Astrocyte of the spinal cord (primary cell): ENCODE measurements at regions not wholly inside any gene's neighbourhood (a gene's known extent, or its start where the extent isn't known, plus 50 kb on each side); places are given as distances from the start of the nearest gene placed in this dataset.

ENCODE experiments used
- DNase-seq: peaks from one replicate; pipeline ENCODE4 v3.0.0; 2011; ENCODE audit warnings: low read depth, low spot score
- H3K4me3 ChIP-seq: 2 replicates; pipeline ENCODE4 v1.5.1; 2011; ENCODE audit warnings: low read depth, mild to moderate bottlenecking, low read length, moderate library complexity
- CTCF ChIP-seq: IDR thresholded peaks from 2 replicates; pipeline ENCODE4 v1.5.1; 2012; ENCODE audit warnings: low read depth, mild to moderate bottlenecking, low read length, inconsistent platforms
- in situ Hi-C: cut with HindIII; loops from 2 replicates; pipeline ENCODE4 v1.10.0; 2017; ENCODE audit warnings: low sequenced_read_pairs

DNA sequence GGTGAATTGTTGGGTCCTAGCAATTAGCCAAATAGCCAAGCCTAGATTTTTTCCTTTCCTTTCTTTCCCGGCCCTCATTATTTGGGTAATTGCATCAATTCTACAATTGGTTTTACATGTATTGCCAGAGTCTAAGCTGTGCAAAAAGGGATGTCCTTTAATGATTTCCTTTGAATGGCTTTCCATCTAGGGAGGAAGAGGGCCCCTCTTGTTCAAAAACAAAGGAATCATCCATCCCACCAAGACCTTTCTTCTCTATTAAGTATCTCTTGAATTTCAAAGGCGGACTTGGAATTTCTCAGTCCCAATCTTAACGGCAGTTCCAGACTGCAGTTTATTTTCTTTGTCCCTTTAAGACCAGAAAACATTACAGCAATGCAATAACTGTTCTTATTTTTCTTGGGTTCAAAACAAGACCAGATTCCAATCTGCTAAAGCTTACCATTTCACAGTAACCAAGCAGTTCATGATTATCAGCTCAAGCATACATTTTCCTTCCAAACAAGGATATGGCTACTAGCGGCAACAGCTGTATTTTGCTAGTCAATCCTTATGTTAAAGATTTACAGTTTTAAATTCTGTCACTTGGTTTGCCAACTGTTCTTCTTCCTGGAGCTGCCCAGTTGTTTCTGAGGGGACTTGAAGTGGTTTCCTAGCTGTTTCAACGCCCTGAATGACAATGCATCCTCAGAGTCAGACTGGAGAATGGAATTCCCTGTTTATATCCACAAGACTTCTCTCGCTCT, 91.4 kb upstream of the LRIG1 start:
- no peak for TF ChIP-seq CTCF
- no peak overlapping the region for H3K4me3 ChIP-seq
- DNase-seq: peak; percentile 76
- in situ Hi-C loops: no loop called here

- in situ Hi-C loops: no loop called here
- DNase-seq: peak; percentile 74
- H3K4me3 ChIP-seq: no peak overlapping the region
Measured at GRCh38 chr3:66592927-66593625, 92.3 kb upstream of the LRIG1 start.

GRCh38 chr3:66593978-66594377, 93.2 kb upstream of the LRIG1 start:
- peak; percentile 94 for DNase-seq
- in situ Hi-C loops: no loop called here
- no peak for TF ChIP-seq CTCF
- H3K4me3 ChIP-seq: no peak overlapping the region

More at GRCh38 chr3:66592927-66593625, 92.3 kb upstream of the LRIG1 start:
- TF ChIP-seq CTCF: no peak

- DNase-seq: no peak
- in situ Hi-C loops: no loop called here
- TF ChIP-seq CTCF: no peak
- no peak overlapping the region for H3K4me3 ChIP-seq
Measured at GRCh38 chr3:66597308-66597863, 96.6 kb upstream of the LRIG1 start.

GRCh38 chr3:66598168-66598567, 97.3 kb upstream of the LRIG1 start:
- DNase-seq: peak; percentile 86
- H3K4me3 ChIP-seq: no peak overlapping the region
- in situ Hi-C loops: no loop called here
- TF ChIP-seq CTCF: no peak

GRCh38 chr3:66602237-66602636, 101.4 kb upstream of the LRIG1 start:
- DNase-seq: peak; percentile 34
- H3K4me3 ChIP-seq: no peak overlapping the region
- TF ChIP-seq CTCF: no peak
- in situ Hi-C loops: no loop called here
